HFFc6 (cell line): ENCODE measurements at regions not wholly inside any gene's neighbourhood (a gene's known extent, or its start where the extent isn't known, plus 50 kb on each side); places are given as distances from the start of the nearest gene placed in this dataset.

ENCODE experiments used
- DNase-seq: peaks from one replicate; pipeline ENCODE4 v3.0.0-alpha.2; 2018
- H3K27ac Mint-ChIP-seq: 2 replicates; pipeline ENCODE4 v1.8.0; 2020; ENCODE audit warnings: mild to moderate bottlenecking, mixed read lengths
- H3K27me3 Mint-ChIP-seq: 2 replicates; pipeline ENCODE4 v1.8.0; 2021; ENCODE audit warnings: mild to moderate bottlenecking, moderate library complexity, mixed read lengths; ENCODE audit not compliant: insufficient read depth
- H3K36me3 Mint-ChIP-seq: 2 replicates; pipeline ENCODE4 v1.8.0; 2021; ENCODE audit warnings: low read depth, mixed read lengths
- H3K4me1 Mint-ChIP-seq: 2 replicates; pipeline ENCODE4 v1.8.0; 2020; ENCODE audit warnings: low read depth, mixed read lengths
- H3K4me3 Mint-ChIP-seq: 2 replicates; pipeline ENCODE4 v1.8.0; 2020; ENCODE audit warnings: mild to moderate bottlenecking, moderate library complexity, mixed read lengths
- H3K9me3 Mint-ChIP-seq: 2 replicates; pipeline ENCODE4 v1.8.0; 2020; ENCODE audit warnings: mild to moderate bottlenecking, mixed read lengths
- TF ChIP-seq, protein P1 (sequence below): fragments of 200-600 bp; sonication (generic); IDR thresholded peaks from 2 replicates; pipeline ENCODE4 v1.5.0; 2021; ENCODE audit warnings: antibody characterized with exemption, mild to moderate bottlenecking

- Mint-ChIP-seq H3K27me3 (peaks cover 5% of the 10 kb centered on the region), H3K4me1 (no peaks in the 10 kb centered on the region), H3K9me3 (no peaks in the 10 kb centered on the region), H3K27ac (no peak overlapping the region), H3K4me3 (no peak overlapping the region), H3K36me3 (no peaks in the 10 kb centered on the region)
- TF ChIP-seq, protein P1, sequence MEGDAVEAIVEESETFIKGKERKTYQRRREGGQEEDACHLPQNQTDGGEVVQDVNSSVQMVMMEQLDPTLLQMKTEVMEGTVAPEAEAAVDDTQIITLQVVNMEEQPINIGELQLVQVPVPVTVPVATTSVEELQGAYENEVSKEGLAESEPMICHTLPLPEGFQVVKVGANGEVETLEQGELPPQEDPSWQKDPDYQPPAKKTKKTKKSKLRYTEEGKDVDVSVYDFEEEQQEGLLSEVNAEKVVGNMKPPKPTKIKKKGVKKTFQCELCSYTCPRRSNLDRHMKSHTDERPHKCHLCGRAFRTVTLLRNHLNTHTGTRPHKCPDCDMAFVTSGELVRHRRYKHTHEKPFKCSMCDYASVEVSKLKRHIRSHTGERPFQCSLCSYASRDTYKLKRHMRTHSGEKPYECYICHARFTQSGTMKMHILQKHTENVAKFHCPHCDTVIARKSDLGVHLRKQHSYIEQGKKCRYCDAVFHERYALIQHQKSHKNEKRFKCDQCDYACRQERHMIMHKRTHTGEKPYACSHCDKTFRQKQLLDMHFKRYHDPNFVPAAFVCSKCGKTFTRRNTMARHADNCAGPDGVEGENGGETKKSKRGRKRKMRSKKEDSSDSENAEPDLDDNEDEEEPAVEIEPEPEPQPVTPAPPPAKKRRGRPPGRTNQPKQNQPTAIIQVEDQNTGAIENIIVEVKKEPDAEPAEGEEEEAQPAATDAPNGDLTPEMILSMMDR = no peak
- no peak for DNase-seq
These were observed 173.0 kb upstream of the E2F7 start for GRCh38 chr12:77238335-77238734.

DNA sequence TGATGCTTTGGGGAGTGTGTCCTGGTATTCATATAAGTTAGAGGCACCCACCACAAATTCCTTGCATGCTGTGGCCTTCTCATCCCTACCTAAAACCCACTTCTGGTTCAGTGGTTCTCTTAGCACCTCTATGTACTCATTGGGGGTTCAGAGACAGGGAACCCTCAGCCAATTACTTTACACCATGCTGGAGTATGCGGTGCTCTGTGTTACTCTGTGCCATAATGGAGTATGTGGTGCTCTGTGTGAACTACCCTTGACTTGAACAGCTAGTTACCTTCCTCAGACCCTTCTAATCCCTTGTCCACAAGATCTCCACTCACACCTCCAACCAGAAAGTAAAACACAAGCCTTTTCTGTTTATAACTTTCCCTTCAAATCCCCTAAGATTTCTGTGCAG, 172.5 kb upstream of the E2F7 start:
- Mint-ChIP-seq H3K4me3 (no peak overlapping the region), H3K27ac (no peak overlapping the region), H3K27me3 (peaks cover 5% of the 10 kb centered on the region), H3K4me1 (no peaks in the 10 kb centered on the region), H3K36me3 (no peaks in the 10 kb centered on the region), H3K9me3 (no peaks in the 10 kb centered on the region)
- no peak for DNase-seq
- TF ChIP-seq, protein P1 = no peak

GRCh38 chr12:77236066-77236465, 170.7 kb upstream of the E2F7 start:
- peaks cover 5% of the 10 kb centered on the region for H3K27me3 Mint-ChIP-seq
- H3K4me3 Mint-ChIP-seq = no peak overlapping the region
- H3K36me3 Mint-ChIP-seq = no peaks in the 10 kb centered on the region
- H3K27ac Mint-ChIP-seq = no peak overlapping the region
- no peaks in the 10 kb centered on the region for H3K9me3 Mint-ChIP-seq
- TF ChIP-seq, protein P1 = no peak
- DNase-seq = no peak
- H3K4me1 Mint-ChIP-seq = peaks cover 14% of the 10 kb centered on the region

GRCh38 chr12:77232045-77232444, 166.7 kb upstream of the E2F7 start:
- DNase-seq = peak; percentile 4
- H3K4me3 Mint-ChIP-seq = peak overlapping the region; percentile 1; the same call in 1 of the 2 replicates
- no peak overlapping the region; the same call in 1 of the 2 replicates for H3K27ac Mint-ChIP-seq

DNA sequence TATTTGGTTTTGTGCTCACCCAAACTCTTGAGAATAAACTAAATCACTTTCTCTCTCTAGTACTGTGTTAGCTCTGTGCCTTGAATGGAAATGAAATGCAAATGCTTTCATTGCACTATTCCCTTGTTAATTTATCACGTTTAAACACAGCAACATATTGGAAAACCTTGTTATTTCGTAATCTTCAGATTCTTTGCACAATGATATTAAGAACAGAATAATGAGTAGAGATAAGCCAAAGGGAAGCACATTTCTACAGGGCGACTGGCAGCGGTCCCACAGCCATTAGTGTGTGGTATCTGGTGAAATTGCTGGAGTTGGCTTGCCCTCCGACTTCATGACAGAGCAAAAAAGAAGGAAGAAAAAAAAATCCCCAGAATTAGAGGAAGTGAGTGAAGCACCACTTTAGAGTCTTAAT, 166.1 kb upstream of the E2F7 start:
- TF ChIP-seq, protein P1 = no peak
- Mint-ChIP-seq H3K27me3 (peaks cover 3% of the 10 kb centered on the region), H3K36me3 (no peaks in the 10 kb centered on the region), H3K9me3 (no peaks in the 10 kb centered on the region), H3K4me3 (peak overlapping the region; percentile 1; the same call in 1 of the 2 replicates), H3K27ac (peak overlapping the region; percentile 7; the same call in 1 of the 2 replicates), H3K4me1 (peaks cover 14% of the 10 kb centered on the region)
- DNase-seq = peak; percentile 11

More at GRCh38 chr12:77232045-77232444, 166.7 kb upstream of the E2F7 start:
- no peaks in the 10 kb centered on the region for H3K36me3 Mint-ChIP-seq
- H3K27me3 Mint-ChIP-seq = peaks cover 3% of the 10 kb centered on the region
- H3K4me1 Mint-ChIP-seq = peaks cover 14% of the 10 kb centered on the region
- TF ChIP-seq, protein P1 = no peak
- no peaks in the 10 kb centered on the region for H3K9me3 Mint-ChIP-seq
